Fibroblast of skin of abdomen (primary cell): ENCODE measurements at regions not wholly inside any gene's neighbourhood (a gene's known extent, or its start where the extent isn't known, plus 50 kb on each side); places are given as distances from the start of the nearest gene placed in this dataset.
"Not testable (repeated sequence)": the region's sequence is repeated elsewhere in the genome, so short reads cannot be mapped to it uniquely, and the experiment has no call there.

Source experiments
- DNase-seq: peaks from one replicate; pipeline ENCODE4 v3.0.0-alpha.2; 2013

DNA sequence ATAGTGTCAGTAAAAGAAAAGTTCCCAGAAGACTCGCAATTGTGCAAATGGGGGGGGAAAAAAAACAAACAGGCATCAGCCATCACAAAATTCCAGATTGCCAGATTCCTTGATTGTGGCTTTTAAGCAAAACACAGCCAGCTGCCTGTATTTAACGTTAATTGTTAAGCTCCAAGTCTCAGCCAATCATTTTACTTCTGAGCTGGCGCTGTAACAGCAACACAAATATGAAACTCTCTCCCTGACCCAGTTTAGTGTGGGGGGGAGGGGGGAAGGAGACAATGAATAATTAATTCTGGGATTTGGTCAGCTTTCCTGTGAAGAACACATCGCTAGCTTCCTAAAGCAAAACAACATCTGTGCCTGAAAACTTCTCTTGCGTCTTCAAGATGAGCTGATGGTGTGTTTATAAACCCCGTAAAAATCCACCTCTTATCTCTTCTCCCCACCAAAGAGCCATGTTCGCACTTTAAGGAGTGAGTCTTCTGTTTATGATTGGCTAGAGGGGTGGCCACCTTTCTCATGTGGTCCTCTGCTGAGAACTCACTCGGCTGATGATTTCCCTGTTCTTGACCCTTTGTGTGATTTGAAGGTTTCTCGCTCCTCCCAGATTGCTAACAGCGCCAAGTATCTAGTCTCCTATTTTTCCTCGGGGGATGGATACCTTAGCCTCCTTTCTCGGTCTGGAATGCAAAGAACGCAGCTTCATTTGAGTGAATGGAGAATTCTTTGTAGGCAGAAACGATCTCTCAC is 160.2 kb upstream of the DAPK1 start:
- peak; percentile 55 for DNase-seq

DNA sequence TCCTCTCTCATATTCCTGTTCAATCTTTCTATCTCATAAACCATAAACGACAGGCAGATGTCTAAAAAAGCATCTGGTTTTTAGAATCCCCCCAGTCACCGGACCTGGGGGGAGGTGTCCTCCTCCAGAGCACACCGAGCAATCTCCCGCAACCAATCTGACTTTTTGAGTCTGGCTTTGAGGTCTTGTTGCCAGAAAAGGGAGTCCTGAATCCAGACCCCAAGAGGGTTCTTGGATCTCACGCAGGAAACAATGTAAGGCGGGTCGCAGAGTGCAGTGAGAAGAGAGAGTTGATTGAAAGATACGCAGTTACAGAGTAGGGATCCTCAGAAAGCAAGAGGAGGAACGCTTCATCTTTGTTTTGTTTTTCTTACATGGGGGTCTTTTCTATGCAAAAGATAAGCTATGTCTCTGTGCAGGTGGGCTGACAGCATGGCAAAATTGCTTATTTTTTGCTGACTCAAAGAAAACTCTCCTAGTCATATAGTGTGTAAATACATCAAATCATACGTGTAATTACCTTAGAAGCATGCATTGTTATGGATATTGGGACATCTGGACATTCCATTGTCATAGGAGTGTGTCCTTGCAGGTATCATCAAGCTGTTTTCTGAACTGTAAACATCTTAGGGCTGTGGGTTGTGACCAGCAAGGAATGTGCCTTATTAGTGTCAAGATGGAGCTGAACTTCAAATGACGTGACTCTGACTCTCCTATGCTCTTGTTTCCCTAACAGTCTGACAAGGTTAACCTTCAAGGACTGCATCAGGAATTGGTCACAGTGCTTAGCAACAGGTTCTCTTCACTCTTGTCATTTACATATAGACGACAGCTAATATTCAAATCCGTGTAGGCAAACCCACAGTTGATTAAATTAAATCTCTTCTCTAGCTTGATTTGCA is 159.3 kb upstream of the DAPK1 start:
- DNase-seq, result no peak

DNA sequence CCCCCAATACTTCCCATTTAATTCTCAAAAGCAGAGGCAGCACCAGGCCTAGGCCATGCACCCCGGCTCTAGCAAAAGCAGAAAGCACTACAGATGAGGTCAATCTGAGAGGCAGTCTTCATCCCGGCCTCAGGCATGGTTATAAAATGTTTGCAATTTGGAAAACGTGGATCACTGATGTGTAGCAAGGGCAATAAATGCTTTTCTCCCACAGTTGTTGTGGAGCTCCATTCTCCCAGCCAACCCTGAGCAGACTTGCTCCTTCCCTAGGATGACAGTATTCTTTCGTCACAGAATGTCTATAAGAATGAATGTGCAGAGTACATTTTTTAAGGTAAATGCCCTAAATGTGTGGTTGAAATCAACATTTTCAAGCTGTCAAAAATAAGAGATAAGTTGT is 157.3 kb upstream of the DAPK1 start:
- DNase-seq, result no peak

DNA sequence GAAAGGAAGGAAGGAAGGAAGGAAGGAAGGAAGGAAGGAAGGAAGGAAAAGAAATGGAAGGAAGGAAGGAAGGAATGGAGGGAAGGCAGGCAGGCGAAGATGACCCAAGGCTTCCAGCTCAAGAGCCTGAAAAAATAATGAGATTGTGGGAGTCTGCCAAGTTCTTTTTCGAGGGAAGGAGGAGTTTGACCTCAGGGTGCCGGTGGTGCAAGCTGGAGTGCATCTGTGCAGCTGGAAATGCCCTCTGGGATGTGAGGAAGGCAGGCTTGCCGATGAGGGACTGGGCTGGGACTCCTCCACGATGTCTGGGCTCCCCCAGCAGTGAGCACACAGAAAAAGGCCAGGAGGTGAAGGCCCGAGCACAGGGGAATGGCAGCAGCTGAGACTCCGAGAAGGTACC is 154.9 kb upstream of the DAPK1 start:
- DNase-seq, result no peak

DNA sequence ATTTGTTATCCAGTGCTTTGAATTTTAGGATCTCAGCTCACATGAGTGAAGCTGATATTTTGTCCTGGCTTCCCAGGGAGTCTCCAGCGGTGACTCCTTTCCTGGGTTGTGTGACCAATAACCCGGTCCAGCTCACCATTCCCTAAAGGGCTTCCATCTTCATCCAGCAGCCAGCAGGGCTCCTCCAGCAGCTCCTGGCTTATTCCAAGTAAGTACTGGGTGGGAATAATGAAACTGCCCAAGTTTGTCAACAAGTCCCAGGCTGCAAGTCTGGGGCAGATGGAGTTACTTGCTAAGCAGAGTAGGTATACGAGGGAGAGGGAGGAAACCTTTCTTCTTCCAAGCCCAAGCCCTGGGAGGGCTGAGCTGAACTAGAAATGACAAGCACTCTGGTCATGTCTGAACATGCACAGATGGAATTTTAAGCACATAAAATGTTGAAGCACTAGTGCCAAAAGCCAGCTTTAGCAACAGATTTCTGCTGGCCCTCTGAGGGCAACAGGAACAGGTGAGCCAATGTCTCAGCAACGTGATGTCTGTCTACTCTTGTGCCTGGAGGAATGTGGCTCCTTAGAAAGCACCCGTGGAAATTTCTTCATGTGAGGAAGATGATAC is 153.7 kb upstream of the DAPK1 start:
- DNase-seq, result peak; percentile 26

DNA sequence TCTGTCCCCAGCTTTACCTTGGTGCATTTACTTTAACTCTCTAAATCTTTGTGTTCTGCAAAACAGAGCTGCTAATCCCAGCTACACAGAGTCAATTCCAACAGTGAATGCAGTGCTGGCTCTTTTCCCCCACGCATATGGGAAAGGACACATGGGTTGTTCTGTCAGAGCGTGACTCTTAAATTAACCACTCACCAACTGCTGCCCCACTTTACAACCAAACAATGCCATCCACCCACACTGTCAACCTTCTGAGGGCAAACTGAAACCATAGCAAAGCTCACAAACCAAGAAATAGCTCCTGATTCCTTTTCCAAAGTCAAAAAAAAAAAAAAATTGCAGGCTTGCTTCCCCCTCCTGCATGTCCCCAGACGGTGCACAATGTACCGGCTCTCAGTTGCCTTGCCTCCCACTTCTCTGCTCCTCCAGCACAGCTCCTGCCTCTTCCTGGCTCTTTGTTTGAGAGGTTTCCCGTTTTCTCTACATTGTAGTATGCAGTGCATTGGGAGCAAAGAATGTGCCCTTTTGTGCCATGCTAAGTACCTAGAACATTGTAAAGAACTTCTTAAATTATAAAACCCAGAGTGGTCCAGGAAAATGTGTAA is 151.5 kb upstream of the DAPK1 start:
- no peak for DNase-seq

DNA sequence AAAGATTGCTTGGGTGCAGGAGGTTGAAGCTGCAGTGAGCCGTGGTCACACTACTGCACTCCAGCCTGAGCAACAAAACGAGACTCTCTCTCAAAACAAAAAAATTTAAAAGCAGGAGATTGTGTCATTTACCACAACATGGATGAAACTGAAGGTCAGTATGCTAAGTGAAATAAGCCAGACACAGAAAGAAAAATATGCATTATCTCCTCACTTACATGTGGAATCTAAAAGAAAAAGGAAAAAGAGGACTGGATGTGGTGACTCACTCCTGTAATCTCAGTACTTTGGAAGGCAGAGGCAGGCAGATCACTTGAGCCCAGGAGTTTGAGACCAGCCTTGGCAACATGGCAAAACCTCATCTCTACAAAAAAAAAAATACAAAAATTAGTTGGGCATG is 146.8 kb upstream of the DAPK1 start:
- peak; percentile 57 for DNase-seq

DNA sequence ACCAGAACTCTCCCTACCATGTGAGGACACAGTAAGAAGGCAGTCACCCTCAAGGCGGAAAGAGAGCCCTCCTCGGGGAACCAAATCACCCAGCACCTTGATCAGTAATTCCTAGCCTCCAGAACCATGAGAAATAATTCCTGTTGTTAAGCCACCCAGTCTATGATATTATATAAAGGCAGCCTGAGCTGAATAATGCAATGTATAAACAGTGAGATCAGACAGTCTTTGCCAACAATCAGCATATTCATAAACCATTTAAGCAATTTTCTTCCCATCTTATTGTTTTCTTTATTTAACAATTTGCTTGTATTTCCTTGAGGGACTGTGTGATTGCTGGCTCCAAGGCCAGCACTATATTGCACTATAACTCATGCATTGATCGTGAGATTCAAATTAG is 144.4 kb upstream of the DAPK1 start:
- DNase-seq, result no peak

DNA sequence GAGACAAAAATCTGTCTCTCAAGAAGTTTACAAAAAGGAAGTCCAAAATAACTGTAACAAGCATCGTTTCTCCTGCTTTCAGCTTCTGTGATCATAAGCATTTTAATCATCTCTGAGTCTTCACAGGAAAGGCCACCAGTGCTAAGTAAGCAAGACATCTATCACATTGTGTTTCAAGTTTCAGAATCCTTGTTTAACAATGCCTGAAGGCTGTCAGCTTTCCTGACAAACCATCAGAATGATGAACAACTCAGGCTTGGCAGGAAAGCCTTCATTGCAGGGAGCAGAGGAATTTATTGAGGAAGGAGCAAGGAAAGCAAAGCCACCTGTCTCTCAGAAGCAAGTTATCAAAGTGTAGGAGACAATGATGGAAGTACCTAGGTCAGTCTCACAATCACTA is 143.5 kb upstream of the DAPK1 start:
- DNase-seq, result no peak

DNA sequence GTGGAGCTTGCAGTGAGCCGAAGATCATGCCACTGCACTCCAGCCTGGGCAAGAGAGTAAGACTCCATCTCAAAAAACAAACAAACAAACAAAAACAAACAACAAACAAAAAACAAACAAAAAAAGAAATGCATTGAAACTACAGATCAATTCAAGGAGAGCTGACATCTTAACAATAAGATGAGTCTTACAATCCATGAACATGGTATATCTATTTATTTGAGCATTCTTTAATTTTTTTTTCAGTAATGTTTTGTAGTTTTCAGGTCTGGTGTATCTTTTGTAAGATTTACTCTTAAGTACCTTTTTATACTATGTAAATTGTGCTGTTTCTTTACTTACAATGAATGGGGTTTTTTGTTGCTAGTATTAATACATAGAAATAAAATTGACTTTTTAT is 140.1 kb upstream of the DAPK1 start:
- DNase-seq, result no peak

DNA sequence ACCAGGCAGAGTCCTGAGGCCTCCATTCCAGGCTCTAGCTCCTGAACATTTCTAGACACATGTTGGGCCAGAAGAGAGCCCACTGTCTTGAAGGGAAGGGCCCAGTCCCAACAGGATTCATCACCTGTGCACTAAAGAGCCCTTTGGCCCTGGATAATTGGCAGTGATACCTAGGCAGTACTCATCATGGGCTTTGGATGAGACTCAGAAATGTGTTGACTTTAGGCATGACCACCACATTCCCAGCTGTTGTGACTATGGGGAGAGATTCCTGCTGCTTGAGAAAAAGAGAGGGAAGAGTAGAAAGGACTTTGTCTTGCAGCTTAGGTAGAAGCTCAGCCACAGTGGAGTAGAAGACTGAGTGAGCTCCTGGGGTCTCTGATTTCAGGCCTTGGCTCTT is 138.4 kb upstream of the DAPK1 start:
- DNase-seq, result no peak

DNA sequence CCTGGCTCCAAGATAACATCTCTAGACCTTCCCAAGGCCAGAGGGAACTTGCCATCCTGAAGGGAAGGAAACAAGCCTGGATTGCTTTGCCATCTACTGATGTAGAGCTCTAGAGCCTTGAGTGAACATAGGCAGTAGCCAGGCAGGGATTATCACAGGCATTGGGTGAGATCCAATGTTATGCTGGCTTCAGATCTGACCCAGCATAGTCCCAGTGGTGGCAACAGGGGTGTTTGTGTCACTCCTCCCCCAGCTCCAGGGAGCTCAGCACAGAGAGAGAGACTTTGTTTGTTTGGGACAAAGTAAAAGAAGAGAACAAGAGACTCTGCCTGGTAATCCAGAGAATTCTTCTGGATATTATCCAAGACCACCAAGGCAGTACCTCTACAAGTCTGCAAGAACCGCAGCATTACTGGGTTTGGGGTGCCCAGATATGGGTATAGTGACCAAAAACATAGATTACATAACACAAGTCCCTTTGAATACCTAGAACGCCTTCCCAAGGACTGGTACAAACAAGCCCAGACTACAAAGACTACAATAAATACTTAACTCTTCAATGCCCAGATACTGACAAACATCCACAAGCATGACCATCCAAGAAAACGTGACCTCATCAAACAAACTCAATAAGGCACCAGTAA is 137.6 kb upstream of the DAPK1 start:
- no peak for DNase-seq

DNA sequence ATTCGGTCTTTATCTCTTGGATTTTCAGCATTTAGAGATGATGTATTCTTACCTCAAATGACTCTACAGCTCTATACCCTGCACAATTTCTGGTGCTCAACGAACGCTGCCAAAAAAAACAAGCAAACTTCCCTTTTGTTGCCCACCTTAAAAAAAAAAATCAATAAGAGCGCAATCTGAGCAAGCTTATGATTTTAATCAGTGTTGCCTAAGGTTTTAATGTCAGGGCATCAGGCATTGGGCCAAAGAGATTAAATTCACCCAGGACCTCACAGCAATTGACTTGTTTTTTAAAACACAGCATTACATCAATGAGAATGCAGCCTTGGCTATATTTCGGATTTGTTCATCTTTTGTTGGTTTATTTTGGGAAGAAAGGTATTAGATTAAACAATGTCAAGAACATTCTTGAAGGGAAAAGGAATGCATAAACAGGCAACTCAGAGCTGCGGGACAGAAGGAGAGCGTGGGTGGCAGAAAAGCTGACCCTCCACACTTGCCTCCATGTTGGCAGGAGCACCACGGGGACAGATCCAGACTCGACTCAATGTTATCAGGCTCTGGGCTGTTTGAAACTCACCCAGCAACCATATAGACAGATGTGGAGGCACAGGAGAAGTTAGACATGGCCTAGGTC is 127.5 kb upstream of the DAPK1 start:
- DNase-seq, result no peak

DNA sequence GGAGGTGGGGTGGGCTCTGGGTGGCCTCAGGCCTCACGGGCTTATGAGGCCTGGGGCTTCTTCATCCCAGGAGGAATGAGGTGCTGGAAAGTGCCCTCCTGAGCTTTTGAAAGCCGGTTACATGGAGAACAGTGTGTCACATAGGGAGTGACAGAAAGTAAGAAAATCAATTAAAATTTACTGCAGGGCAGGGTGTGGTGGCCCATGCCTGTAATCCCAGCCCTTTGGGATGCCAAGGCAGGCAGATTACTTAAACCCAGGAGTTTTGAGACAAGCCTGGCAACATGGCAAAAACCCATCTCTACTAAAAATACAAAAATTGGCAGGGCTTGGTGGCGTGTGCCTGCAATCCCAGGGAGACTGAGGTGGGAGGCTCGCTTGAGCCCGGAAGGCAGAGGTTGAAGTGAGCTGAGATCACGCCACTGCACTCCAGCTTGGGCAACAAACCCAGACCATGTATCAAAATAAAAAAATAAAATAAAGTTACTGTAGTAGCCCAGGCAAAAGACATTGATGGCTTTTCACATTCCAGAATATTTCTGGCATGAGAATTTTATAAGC is 125.8 kb upstream of the DAPK1 start:
- DNase-seq, result no peak

DNA sequence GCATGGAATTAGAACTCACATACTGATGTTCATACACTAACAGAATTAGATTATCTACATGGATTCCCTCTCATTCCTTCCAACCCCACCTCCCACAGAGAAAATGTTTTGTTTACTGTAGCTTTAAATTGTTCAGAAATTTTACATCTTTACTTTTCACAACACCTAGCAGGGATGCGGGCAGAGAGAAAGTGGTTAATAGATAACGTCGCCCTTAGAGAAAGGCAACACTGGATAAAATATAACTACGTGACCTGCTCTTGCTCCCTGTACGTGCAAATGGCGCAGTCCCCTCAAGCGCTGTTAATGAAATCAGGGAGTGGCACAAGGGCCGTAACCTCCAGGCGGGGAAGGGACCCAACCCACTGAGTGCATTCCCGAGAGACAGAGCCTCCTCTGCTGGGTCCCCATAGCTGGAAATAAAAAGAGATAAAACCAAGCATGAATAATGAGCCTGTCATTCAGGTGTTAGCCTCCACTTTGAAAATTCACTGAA is 125.3 kb upstream of the DAPK1 start:
- no peak for DNase-seq

DNA sequence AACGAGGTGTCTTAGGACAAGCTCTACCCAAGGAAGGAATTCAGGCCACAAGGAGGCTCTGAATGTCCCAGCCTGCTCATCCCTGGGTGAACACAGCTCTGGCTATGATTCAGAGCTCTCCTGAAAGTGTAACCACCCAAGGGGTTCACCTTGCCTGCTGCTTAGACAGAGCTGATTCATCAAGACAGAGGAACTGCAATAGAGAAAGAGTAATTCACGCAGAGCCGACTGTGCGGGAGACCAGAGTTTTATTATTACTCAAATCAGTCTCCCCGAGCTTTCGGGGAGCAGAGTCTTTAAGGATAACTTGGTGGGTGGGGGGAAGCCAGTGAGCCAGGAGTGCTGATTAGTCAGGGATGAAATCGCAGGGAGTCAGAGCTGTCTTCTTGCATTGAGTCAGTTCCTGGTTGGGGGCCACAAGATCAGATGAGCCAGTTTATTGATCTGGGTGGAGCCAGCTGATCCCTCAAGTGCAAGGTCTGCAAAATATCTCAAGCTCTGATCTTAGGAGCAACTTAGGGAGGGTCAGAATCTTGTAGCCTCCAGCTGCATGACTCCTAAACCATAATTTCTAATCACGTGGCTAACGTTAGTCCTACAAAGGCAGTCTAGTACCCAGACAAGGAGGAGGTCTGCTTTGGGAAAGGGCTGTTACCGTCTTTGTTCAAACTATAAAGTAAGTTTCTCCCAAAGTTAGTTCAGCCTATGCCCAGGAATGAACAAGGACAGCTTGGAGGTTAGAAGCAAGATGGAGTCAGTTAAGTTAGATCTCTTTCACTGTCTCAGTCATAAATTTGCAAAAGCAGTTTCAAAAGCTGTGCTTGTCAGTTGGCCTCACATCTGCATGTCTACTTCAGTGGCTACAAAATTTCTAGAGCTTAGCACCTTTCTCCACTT is 123.4 kb upstream of the DAPK1 start:
- not testable (repeated sequence) for DNase-seq

DNA sequence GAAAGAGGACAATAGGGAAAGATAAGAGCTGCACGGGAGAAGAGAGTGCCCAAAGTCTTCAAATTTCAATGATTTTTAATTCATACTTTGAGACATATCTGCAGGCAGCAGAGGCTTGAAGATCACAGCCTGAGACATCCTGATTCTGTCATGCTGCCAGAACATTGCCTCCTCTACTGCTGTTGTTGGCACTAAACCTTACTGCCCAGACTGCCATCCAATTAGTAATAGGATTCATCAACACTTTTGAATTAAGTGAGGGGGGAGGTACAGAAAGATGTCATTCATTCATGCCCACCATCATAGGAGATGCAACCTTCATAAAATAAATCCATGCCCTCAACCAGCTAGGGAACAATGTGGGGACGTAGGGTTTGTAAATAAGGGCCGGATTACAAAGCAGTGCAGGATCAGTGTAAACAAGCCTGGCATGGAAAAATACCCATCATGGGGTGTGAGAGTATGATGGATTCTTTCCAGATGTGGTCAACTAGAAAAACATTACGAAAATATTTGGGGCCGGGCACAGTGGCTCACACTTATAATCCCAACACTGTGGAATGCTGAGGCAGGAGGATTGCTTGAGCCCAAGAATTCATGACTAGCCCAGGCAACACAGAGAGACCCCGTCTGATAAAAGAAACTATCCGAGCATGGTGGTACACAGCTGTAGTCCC is 122.1 kb upstream of the DAPK1 start:
- peak; percentile 49 for DNase-seq

DNA sequence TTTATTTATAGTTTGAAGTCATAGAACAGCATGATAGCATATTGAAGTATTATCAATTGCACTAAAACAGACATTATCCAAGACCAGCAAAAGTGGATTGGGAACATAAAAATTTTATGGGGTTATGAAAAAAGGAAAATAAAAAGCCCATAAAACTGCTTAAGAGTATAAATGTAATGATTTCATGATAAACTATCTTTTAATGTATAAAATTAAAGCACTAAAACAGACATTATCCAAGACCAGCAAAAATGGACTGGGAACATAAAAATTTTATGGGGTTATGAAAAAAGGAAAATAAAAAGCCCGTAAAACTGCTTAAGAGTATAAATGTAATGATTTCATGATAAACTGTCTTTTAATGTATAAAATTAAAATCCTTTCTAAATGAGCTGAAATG is 119.0 kb upstream of the DAPK1 start:
- DNase-seq, result no peak

DNA sequence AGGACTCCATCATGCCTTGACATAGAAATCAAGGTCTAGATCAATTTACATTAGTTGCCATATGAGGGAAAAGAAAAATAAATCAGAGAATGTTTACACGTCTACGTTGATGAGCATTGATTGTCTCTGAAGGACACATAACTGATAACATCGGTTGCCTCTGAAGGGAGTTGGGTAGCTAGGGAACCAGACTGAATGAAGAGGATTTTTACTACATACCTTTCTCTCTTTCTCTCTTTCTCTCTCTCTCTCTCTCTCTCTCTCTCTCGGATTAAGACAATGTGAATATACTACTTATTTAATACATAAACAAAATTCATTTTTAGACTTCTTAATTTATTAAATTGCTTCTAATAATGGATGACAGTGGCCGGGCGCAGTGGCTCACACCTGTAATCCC is 118.4 kb upstream of the DAPK1 start:
- DNase-seq, result no peak
